GM12872 (cell line): ENCODE measurements at regions not wholly inside any gene's neighbourhood (a gene's known extent, or its start where the extent isn't known, plus 50 kb on each side); places are given as distances from the start of the nearest gene placed in this dataset.

Experiments
- TF ChIP-seq, protein P1 (sequence below): IDR thresholded peaks from 3 replicates; pipeline ENCODE4 v1.5.1; 2011; ENCODE audit warnings: low read depth, mild to moderate bottlenecking, low read length, moderate library complexity; ENCODE audit not compliant: insufficient read depth

DNA sequence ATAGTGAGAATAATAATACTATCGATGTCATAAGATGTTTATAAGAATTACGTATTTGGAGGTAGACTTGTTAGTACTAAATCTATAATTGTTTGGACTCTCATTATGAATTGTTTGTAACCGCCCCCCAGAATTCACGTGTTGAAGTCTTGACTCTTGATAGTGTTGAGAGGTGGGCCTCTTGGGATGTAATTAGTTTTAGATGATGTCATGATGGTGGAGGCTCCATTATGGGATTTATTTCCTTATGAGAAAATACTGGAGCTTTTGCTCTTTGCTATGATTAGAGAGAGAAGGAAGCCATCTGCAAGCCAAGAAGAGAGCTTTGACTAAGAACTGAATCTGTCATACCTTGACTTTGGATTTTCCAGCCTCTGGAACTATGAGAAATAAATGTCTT, 142.2 kb downstream of the PRDM9 start:
- TF ChIP-seq, protein P1, sequence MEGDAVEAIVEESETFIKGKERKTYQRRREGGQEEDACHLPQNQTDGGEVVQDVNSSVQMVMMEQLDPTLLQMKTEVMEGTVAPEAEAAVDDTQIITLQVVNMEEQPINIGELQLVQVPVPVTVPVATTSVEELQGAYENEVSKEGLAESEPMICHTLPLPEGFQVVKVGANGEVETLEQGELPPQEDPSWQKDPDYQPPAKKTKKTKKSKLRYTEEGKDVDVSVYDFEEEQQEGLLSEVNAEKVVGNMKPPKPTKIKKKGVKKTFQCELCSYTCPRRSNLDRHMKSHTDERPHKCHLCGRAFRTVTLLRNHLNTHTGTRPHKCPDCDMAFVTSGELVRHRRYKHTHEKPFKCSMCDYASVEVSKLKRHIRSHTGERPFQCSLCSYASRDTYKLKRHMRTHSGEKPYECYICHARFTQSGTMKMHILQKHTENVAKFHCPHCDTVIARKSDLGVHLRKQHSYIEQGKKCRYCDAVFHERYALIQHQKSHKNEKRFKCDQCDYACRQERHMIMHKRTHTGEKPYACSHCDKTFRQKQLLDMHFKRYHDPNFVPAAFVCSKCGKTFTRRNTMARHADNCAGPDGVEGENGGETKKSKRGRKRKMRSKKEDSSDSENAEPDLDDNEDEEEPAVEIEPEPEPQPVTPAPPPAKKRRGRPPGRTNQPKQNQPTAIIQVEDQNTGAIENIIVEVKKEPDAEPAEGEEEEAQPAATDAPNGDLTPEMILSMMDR = no peak

DNA sequence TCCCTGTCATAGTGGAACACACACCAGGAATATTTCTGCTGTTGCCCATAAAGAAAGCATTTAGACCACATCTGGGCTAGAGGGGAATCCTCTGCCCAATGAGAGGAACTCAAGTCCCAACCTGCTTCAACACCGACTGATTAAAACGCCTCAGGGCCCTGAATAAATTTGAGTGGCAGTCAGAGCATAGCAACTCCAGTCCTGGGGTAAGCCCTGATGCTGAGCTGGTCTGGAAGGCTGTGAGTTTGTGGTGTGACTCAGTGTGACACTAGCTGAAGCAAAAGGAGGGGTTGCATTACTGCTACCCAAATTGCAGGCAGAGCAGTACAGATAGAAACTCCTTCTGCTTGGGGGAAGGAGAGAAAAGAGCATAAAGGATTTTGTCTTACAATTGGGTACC, 148.3 kb downstream of the PRDM9 start:
- TF ChIP-seq, protein P1 = no peak

DNA sequence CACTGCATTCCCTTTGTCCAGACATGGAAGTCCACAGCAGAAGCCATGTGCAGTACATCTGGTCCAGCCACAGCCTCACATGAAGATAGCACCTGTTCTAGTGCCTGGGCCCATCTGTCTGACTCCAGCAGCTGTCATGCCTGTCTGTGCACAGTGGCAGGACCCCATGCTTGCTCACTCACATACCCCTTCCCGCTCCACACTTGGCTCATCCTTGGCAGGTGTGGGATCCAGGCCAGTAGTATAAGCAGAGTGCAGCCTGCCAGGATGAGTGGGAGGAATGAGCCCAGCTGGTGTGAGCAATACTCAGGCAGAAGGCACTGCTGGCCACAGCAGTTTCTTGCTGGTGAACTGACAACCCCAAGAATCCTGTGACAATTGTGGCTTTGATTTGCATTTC, 168.0 kb downstream of the PRDM9 start:
- TF ChIP-seq, protein P1 = no peak

DNA sequence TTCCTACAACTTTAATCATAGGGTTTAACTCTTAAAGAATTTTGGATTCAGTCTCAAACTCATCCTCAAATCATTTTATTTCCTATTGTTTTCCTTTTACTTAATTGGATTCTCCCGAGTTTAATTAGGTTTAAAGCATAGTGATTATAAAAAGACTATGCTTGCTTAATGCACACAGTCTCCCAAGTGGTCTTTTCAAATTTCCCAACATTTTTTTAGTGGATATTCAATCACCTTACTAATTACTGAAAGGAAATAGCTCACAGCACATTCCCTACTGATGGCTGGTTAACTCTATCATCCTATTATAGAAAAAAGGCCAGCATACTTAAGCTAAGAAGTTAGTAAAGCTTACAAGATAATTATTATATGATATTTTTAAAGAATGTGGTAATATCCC, 170.6 kb downstream of the PRDM9 start:
- TF ChIP-seq, protein P1 = no peak

DNA sequence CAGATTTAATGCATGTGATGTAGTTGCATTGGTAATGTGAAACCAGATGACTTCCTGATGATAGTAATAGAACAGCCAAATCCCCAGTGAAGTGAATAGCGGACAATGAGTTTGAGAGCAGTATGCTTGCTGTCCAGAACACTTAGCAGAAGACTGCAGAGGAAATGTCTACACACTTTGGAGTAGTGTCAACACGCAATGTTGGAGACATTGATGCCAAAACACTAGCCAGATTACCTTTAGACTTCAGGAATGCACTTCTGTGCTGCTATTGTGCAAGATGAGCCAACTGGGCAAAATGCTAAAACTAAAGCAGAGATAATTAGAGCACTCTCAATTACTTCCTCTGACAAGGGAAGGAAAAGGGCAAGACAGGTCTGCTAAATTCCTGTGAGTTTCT, 176.7 kb downstream of the PRDM9 start:
- TF ChIP-seq, protein P1 = no peak

DNA sequence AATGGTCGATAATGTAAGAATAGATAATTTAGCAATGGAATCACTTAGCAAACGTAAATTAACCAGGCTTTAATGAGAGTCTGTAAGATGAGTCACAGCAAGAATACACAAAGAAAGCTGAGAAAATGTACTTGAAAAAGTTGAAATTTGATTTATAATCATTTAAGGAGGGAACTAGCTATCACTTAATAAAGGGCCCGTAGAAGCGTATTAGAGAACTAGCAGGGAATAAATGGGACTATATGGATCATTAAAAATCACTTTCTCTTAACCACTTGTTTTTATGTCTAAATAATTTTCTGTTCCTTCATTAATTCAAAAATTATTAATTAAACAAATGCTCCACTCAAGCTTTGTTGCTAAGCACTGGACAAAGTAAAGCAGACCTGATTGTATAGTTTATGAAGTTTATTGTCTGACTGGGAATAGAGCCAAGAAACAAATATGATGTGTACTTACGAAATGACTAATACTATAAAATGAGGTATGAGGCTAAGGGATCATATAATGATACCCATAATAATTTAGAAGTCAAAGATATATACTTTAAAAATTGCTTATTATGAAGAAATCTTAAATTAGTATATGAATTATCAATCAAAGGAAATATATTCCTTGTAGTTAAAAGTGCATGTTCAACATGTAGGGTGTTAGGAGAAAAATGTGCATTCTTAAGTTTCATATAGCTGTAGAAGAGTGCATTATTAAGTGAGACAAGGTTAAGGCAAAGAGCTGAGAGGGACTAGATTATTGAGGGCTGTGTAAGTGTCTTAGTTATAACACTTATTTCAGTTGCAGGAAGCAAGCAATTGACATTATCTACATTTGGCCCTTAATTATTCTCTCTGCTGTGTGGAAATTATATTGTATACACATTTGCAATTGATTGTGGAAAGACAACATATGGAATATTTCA, 196.8 kb downstream of the PRDM9 start:
- TF ChIP-seq, protein P1 = no peak

DNA sequence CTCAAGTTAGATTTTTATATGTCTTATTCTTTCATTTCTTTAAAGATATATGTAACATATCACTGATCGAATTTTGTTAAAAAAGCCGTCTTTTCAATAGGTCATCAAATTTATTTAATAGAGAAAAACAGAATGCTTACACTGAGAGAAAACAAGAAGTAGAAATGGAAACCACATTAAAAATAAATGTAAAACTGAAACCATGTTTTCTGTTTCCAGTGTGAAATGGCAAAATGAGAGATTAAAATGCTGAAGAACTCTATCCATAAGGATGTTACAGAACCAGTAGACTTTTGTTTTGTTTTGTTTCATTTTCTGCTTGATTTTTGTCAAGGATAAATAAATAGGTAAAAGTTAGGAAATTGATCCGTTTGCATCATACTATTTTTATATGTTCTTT, 210.1 kb downstream of the PRDM9 start:
- TF ChIP-seq, protein P1 = no peak
